ENCODE measurements at regions not wholly inside any gene's neighbourhood (a gene's known extent, or its start where the extent isn't known, plus 50 kb on each side); places are given as distances from the start of the nearest gene placed in this dataset.
"Not testable (repeated sequence)": the region's sequence is repeated elsewhere in the genome, so short reads cannot be mapped to it uniquely, and the experiment has no call there.

GRCh38 chr2:40700231-40700954 is 248.5 kb upstream of the SLC8A1 start:
- DNase-seq, result no peak

- not testable (repeated sequence) for DNase-seq
Observed at GRCh38 chr2:40712197-40712894, 260.5 kb upstream of the SLC8A1 start.

GRCh38 chr2:40716879-40717278 is 265.0 kb upstream of the SLC8A1 start:
- DNase-seq, result no peak

- DNase-seq, result no peak
Observed at GRCh38 chr2:40719414-40719813, 267.5 kb upstream of the SLC8A1 start.

GRCh38 chr2:40721595-40721994 is 269.7 kb upstream of the SLC8A1 start:
- no peak for DNase-seq

- no peak for DNase-seq
Observed at GRCh38 chr2:40723194-40723593, 271.3 kb upstream of the SLC8A1 start.

- DNase-seq, result no peak
Observed at GRCh38 chr2:40725040-40725439, 273.1 kb upstream of the SLC8A1 start.

- DNase-seq, result no peak
Observed at GRCh38 chr2:40725950-40726349, 274.1 kb upstream of the SLC8A1 start.

- no peak for DNase-seq
Observed at GRCh38 chr2:40734797-40735196, 282.9 kb upstream of the SLC8A1 start.

GRCh38 chr2:40737180-40737579 is 285.3 kb upstream of the SLC8A1 start:
- DNase-seq, result no peak

GRCh38 chr2:40740419-40740818 is 288.5 kb upstream of the SLC8A1 start:
- DNase-seq, result no peak

- DNase-seq, result no peak
Observed at GRCh38 chr2:40741532-40741931, 289.6 kb upstream of the SLC8A1 start.

GRCh38 chr2:40746191-40746590 is 294.3 kb upstream of the SLC8A1 start:
- no peak for DNase-seq

GRCh38 chr2:40751981-40752380 is 300.1 kb upstream of the SLC8A1 start:
- no peak for DNase-seq

GRCh38 chr2:40752796-40753195 is 300.9 kb upstream of the SLC8A1 start:
- DNase-seq, result no peak

GRCh38 chr2:40754912-40755311 is 303.0 kb upstream of the SLC8A1 start:
- DNase-seq, result no peak

GRCh38 chr2:40758401-40759155 is 306.7 kb upstream of the SLC8A1 start:
- DNase-seq, result no peak

- DNase-seq, result no peak
Observed at GRCh38 chr2:40760071-40760666, 308.3 kb upstream of the SLC8A1 start.

GRCh38 chr2:40773291-40773690 is 321.4 kb upstream of the SLC8A1 start:
- no peak for DNase-seq

GRCh38 chr2:40783704-40784103 is 331.8 kb upstream of the SLC8A1 start:
- DNase-seq, result no peak

GRCh38 chr2:40786636-40787035 is 334.7 kb upstream of the SLC8A1 start:
- DNase-seq, result no peak

- no peak for DNase-seq
Observed at GRCh38 chr2:40797120-40797519, 345.2 kb upstream of the SLC8A1 start.

GRCh38 chr2:40803900-40804299 is 352.0 kb upstream of the SLC8A1 start:
- no peak for DNase-seq

- no peak for DNase-seq
Observed at GRCh38 chr2:40809156-40809555, 357.3 kb upstream of the SLC8A1 start.

Data from activated effector memory CD4-positive, alpha-beta T cell treated with Interleukin-2 at 50 U/mL for 16 hours (primary cell).